GM21737 (cell line): ENCODE measurements at regions not wholly inside any gene's neighbourhood (a gene's known extent, or its start where the extent isn't known, plus 50 kb on each side); places are given as distances from the start of the nearest gene placed in this dataset.

Experiments
- ATAC-seq: cut with Tn5 transposase; IDR thresholded peaks from one replicate; pipeline ENCODE4 v1.9.1; 2021; ENCODE audit warnings: mild to moderate bottlenecking, moderate library complexity; ENCODE audit not compliant: unreplicated experiment

GRCh38 chr2:128702616-128703015 lies 383.9 kb upstream of the HS6ST1 start:
- ATAC-seq, result no peak

- no peak for ATAC-seq
These were observed 389.6 kb upstream of the HS6ST1 start for GRCh38 chr2:128708106-128708816.

GRCh38 chr2:128710242-128710641 lies 391.6 kb upstream of the HS6ST1 start:
- ATAC-seq, result no peak

- ATAC-seq, result no peak
These were observed 392.1 kb upstream of the HS6ST1 start for GRCh38 chr2:128710729-128711128.

- ATAC-seq, result no peak
These were observed 395.6 kb upstream of the HS6ST1 start for GRCh38 chr2:128714285-128714684.

GRCh38 chr2:128714851-128715312 lies 396.2 kb upstream of the HS6ST1 start:
- ATAC-seq, result no peak

- ATAC-seq, result no peak
These were observed 396.7 kb upstream of the HS6ST1 start for GRCh38 chr2:128715360-128715759.

GRCh38 chr2:128716299-128716721 lies 397.6 kb upstream of the HS6ST1 start:
- no peak for ATAC-seq

GRCh38 chr2:128717758-128718710 lies 399.4 kb upstream of the HS6ST1 start:
- no peak for ATAC-seq

- no peak for ATAC-seq
These were observed 401.7 kb upstream of the HS6ST1 start for GRCh38 chr2:128720080-128721022.

- no peak for ATAC-seq
These were observed 402.4 kb upstream of the HS6ST1 start for GRCh38 chr2:128721096-128721495.

GRCh38 chr2:128722489-128722888 lies 403.8 kb upstream of the HS6ST1 start:
- no peak for ATAC-seq

- no peak for ATAC-seq
These were observed 405.9 kb upstream of the HS6ST1 start for GRCh38 chr2:128724547-128724946.

GRCh38 chr2:128724972-128725371 lies 406.3 kb upstream of the HS6ST1 start:
- no peak for ATAC-seq

GRCh38 chr2:128726236-128726635 lies 407.6 kb upstream of the HS6ST1 start:
- ATAC-seq, result no peak

- ATAC-seq, result no peak
These were observed 408.2 kb upstream of the HS6ST1 start for GRCh38 chr2:128726911-128727310.

- peak; percentile 53 for ATAC-seq
These were observed 408.7 kb upstream of the HS6ST1 start for GRCh38 chr2:128727404-128727803.

- ATAC-seq, result peak; percentile 29
These were observed 409.2 kb upstream of the HS6ST1 start for GRCh38 chr2:128727914-128728313.

GRCh38 chr2:128729051-128729450 lies 410.4 kb upstream of the HS6ST1 start:
- ATAC-seq, result no peak

- ATAC-seq, result no peak
These were observed 413.5 kb upstream of the HS6ST1 start for GRCh38 chr2:128731994-128732650.
